Caco-2 (cell line): ENCODE measurements at regions not wholly inside any gene's neighbourhood (a gene's known extent, or its start where the extent isn't known, plus 50 kb on each side); places are given as distances from the start of the nearest gene placed in this dataset.

ENCODE experiments used
- BruUV-seq: library from RNA; stranded (reverse); fragments of 400-500 nt; replicated peaks from 2 replicates; lab custom pipeline; 2021; lab: Mats Ljungman, UMichigan
- CTCF ChIA-PET: fragments of 300-600 bp; sonication (Branson Sonifier 250); formaldehyde crosslinking; loops from one replicate; lab custom pipeline; 2022; ENCODE audit warnings: antibody characterized with exemption; lab: Charles Lee
- POLR2A ChIA-PET: fragments of 300-600 bp; sonication (Branson Sonifier 250); formaldehyde crosslinking; loops from one replicate; lab custom pipeline; 2022; ENCODE audit warnings: antibody characterized with exemption; lab: Charles Lee
- DNase-seq, 2 experiments: peaks; one replicate each; pipeline versions ENCODE4 v3.0.0 to v3.0.0-alpha.2; 2020 to 2022
- H3K27me3 ChIP-seq: replicated peaks from 2 replicates; pipeline ENCODE4 v1.6.0; 2011; ENCODE audit warnings: low read length; ENCODE audit not compliant: control insufficient read depth, insufficient read depth
- H3K36me3 ChIP-seq: 2 replicates; pipeline ENCODE4 v1.5.1; 2011; ENCODE audit warnings: low read length; ENCODE audit not compliant: control insufficient read depth, insufficient read depth
- H3K4me1 ChIP-seq: fragments of 250-450 bp; sonication (Bioruptor Pico); 2 replicates; pipeline ENCODE4 v1.5.1; 2020; ENCODE audit warnings: mild to moderate bottlenecking
- H3K4me3 ChIP-seq: 2 replicates; pipeline ENCODE4 v1.5.1; 2011; ENCODE audit warnings: low read depth, mild to moderate bottlenecking, control low read depth, low read length
- H3K9me3 ChIP-seq: fragments of 250-450 bp; sonication (Bioruptor Pico); 2 replicates; pipeline ENCODE4 v1.5.1; 2020; ENCODE audit warnings: mild to moderate bottlenecking, moderate library complexity
- H3K27ac Mint-ChIP-seq: one replicate; pipeline ENCODE4 v1.8.0; 2022; ENCODE audit warnings: mixed read lengths; ENCODE audit not compliant: unreplicated experiment
- H3K27me3 Mint-ChIP-seq: one replicate; pipeline ENCODE4 v1.8.0; 2022; ENCODE audit warnings: mixed read lengths; ENCODE audit not compliant: insufficient read depth, unreplicated experiment
- H3K36me3 Mint-ChIP-seq: one replicate; pipeline ENCODE4 v1.8.0; 2022; ENCODE audit warnings: mild to moderate bottlenecking, mixed read lengths; ENCODE audit not compliant: insufficient read depth, unreplicated experiment
- H3K4me1 Mint-ChIP-seq: one replicate; pipeline ENCODE4 v1.8.0; 2022; ENCODE audit warnings: low read depth, mixed read lengths; ENCODE audit not compliant: unreplicated experiment
- H3K4me3 Mint-ChIP-seq: one replicate; pipeline ENCODE4 v1.8.0; 2022; ENCODE audit warnings: mild to moderate bottlenecking, moderate library complexity, mixed read lengths; ENCODE audit not compliant: unreplicated experiment
- H3K9me3 Mint-ChIP-seq: one replicate; pipeline ENCODE4 v1.8.0; 2022; ENCODE audit warnings: mixed read lengths; ENCODE audit not compliant: unreplicated experiment
- intact Hi-C: fragments of 100-400 bp; cut with micrococcal nuclease; formaldehyde crosslinking; loops from one replicate; pipeline ENCODE4 v1.10.0; 2022; ENCODE audit not compliant: unreplicated experiment
- TF ChIP-seq, protein P1 (sequence below), 2 experiments: fragments of 200-600 bp in 1 of 2; IDR thresholded peaks; 1 replicate in 1 of 2; 2 replicates in 1 of 2; pipeline versions ENCODE4 v1.5.1 to v1.8.0; 2011 to 2022; ENCODE audit warnings: antibody characterized with exemption in 1 of 2, control low read depth in 1 of 2, inconsistent platforms in 1 of 2, low read depth in 1 of 2, low read length in 1 of 2, mild to moderate bottlenecking in 1 of 2, moderate library complexity in 1 of 2; ENCODE audit not compliant: insufficient read depth in 1 of 2, severe bottlenecking in 1 of 2, unreplicated experiment in 1 of 2

GRCh38 chr2:216956820-216957493 is 97.1 kb upstream of the TNP1 start:
- Histone ChIP-seq H3K36me3 (no peaks in the 10 kb centered on the region), H3K4me3 (no peak overlapping the region), H3K27me3 (no peaks in the 10 kb centered on the region), H3K4me1 (no peaks in the 10 kb centered on the region), H3K9me3 (no peaks in the 10 kb centered on the region)
- Mint-ChIP-seq H3K36me3 (no peaks in the 10 kb centered on the region), H3K9me3 (no peaks in the 10 kb centered on the region), H3K27me3 (peaks cover 15% of the 10 kb centered on the region), H3K4me1 (no peaks in the 10 kb centered on the region), H3K27ac (no peak overlapping the region), H3K4me3 (no peak overlapping the region)
- DNase-seq: no peak
- POLR2A ChIA-PET: no interaction called here
- intact Hi-C loops: no loop called here
- CTCF ChIA-PET: no interaction called here
- TF ChIP-seq, protein P1, sequence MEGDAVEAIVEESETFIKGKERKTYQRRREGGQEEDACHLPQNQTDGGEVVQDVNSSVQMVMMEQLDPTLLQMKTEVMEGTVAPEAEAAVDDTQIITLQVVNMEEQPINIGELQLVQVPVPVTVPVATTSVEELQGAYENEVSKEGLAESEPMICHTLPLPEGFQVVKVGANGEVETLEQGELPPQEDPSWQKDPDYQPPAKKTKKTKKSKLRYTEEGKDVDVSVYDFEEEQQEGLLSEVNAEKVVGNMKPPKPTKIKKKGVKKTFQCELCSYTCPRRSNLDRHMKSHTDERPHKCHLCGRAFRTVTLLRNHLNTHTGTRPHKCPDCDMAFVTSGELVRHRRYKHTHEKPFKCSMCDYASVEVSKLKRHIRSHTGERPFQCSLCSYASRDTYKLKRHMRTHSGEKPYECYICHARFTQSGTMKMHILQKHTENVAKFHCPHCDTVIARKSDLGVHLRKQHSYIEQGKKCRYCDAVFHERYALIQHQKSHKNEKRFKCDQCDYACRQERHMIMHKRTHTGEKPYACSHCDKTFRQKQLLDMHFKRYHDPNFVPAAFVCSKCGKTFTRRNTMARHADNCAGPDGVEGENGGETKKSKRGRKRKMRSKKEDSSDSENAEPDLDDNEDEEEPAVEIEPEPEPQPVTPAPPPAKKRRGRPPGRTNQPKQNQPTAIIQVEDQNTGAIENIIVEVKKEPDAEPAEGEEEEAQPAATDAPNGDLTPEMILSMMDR (IDR thresholded peaks at IDR 0.05; ENCODE audit: insufficient read depth in 1 of 2, low read depth in 1 of 2, low read length in 1 of 2, severe bottlenecking in 1 of 2, unreplicated experiment in 1 of 2): no peak
- no TSS peak for BruUV-seq

DNA sequence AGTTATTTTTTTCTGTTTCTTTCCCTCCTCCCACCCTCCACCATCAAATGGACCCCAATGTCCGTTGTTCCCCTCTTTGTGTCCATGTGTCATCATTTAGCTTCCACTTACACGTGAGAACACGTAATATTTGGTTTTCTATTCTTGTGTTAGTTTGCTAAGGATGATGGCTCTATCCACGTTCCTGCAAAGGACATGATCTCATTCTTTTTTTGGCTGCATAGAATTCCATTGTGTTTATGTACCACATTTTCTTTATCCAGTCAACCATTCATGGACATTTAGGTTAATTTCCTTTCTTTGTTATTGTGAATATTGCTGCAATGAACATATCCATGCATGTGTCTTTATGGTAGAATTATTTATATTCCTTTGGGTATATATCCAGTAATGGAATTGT is 91.3 kb upstream of the TNP1 start:
- intact Hi-C loops: no loop called here
- POLR2A ChIA-PET: no interaction called here
- TF ChIP-seq, protein P1 (IDR thresholded peaks at IDR 0.05; ENCODE audit: insufficient read depth in 1 of 2, low read depth in 1 of 2, low read length in 1 of 2, severe bottlenecking in 1 of 2, unreplicated experiment in 1 of 2): no peak

GRCh38 chr2:216950547-216950946 is 90.7 kb upstream of the TNP1 start:
- BruUV-seq: no TSS peak
- Mint-ChIP-seq H3K36me3 (no peaks in the 10 kb centered on the region), H3K9me3 (no peaks in the 10 kb centered on the region), H3K4me1 (no peaks in the 10 kb centered on the region), H3K27ac (no peak overlapping the region), H3K27me3 (peaks cover 18% of the 10 kb centered on the region), H3K4me3 (no peak overlapping the region)
- no peaks in the 10 kb centered on the region for H3K9me3 ChIP-seq
- intact Hi-C loops: no loop called here
- no peaks in the 10 kb centered on the region for H3K27me3 ChIP-seq
- no peak for DNase-seq
- no peaks in the 10 kb centered on the region for H3K4me1 ChIP-seq
- no peaks in the 10 kb centered on the region for H3K36me3 ChIP-seq
- TF ChIP-seq, protein P1 (IDR thresholded peaks at IDR 0.05; ENCODE audit: insufficient read depth in 1 of 2, low read depth in 1 of 2, low read length in 1 of 2, severe bottlenecking in 1 of 2, unreplicated experiment in 1 of 2): no peak
- ChIA-PET CTCF (no interaction called here), POLR2A (no interaction called here)
- no peak overlapping the region for H3K4me3 ChIP-seq

More for the DNA sequence above, 91.3 kb upstream of the TNP1 start:
- no peaks in the 10 kb centered on the region for H3K4me1 ChIP-seq
- H3K27me3 Mint-ChIP-seq: peaks cover 16% of the 10 kb centered on the region
- no peaks in the 10 kb centered on the region for H3K36me3 Mint-ChIP-seq
- H3K9me3 ChIP-seq: no peaks in the 10 kb centered on the region
- BruUV-seq: no TSS peak
- no peaks in the 10 kb centered on the region for H3K9me3 Mint-ChIP-seq
- CTCF ChIA-PET: interaction anchor here (0.6 kb wide), 1 partner anchor 667 kb away, joined by 6 read pairs; no protein-coding TSS in a partner anchor
- no peak overlapping the region for H3K4me3 Mint-ChIP-seq
- H3K36me3 ChIP-seq: no peaks in the 10 kb centered on the region
- H3K4me1 Mint-ChIP-seq: no peaks in the 10 kb centered on the region
- H3K27ac Mint-ChIP-seq: no peak overlapping the region
- DNase-seq: no peak
- H3K4me3 ChIP-seq: no peak overlapping the region
- no peaks in the 10 kb centered on the region for H3K27me3 ChIP-seq
